Activated CD4-positive, alpha-beta memory T cell treated with anti-CD3 and anti-CD28 coated beads for 36 hours (primary cell): ENCODE measurements at regions not wholly inside any gene's neighbourhood (a gene's known extent, or its start where the extent isn't known, plus 50 kb on each side); places are given as distances from the start of the nearest gene placed in this dataset.
"Not testable (repeated sequence)": the region's sequence is repeated elsewhere in the genome, so short reads cannot be mapped to it uniquely, and the experiment has no call there.

Experiments
- CTCF ChIA-PET: fragments of 350-600 bp; sonication (Branson Sonifier 250); formaldehyde crosslinking; loops from one replicate; lab custom pipeline; 2021; ENCODE audit warnings: antibody characterized with exemption, inconsistent platforms; lab: Charles Lee
- POLR2A ChIA-PET: fragments of 350-600 bp; sonication (Branson Sonifier 250); formaldehyde crosslinking; loops from one replicate; lab custom pipeline; 2021; ENCODE audit warnings: antibody characterized with exemption; lab: Charles Lee
- DNase-seq: peaks from one replicate; pipeline ENCODE4 v3.0.0-alpha.2; 2020
- H3K27ac Mint-ChIP-seq: one replicate; pipeline ENCODE4 v1.8.0; 2021; ENCODE audit warnings: mixed read lengths
- H3K27me3 Mint-ChIP-seq: one replicate; pipeline ENCODE4 v1.8.0; 2021; ENCODE audit warnings: mixed read lengths
- H3K36me3 Mint-ChIP-seq: one replicate; pipeline ENCODE4 v1.8.0; 2021; ENCODE audit warnings: mixed read lengths
- H3K4me1 Mint-ChIP-seq: one replicate; pipeline ENCODE4 v1.8.0; 2021; ENCODE audit warnings: low read depth, mixed read lengths
- H3K4me3 Mint-ChIP-seq: one replicate; pipeline ENCODE4 v1.8.0; 2021; ENCODE audit warnings: mild to moderate bottlenecking, mixed read lengths
- H3K9me3 Mint-ChIP-seq: one replicate; pipeline ENCODE4 v1.8.0; 2021; ENCODE audit warnings: mixed read lengths
- intact Hi-C: fragments of 100-400 bp; cut with micrococcal nuclease; formaldehyde crosslinking; loops from one replicate; pipeline ENCODE4 v1.15.1; 2023

- Mint-ChIP-seq H3K27ac (no peak overlapping the region), H3K9me3 (no peaks in the 10 kb centered on the region), H3K4me1 (peaks cover 1% of the 10 kb centered on the region), H3K4me3 (no peak overlapping the region), H3K27me3 (no peaks in the 10 kb centered on the region), H3K36me3 (no peaks in the 10 kb centered on the region)
- intact Hi-C loops = no loop called here
- CTCF ChIA-PET = no interaction called here
- DNase-seq = no peak
- POLR2A ChIA-PET = no interaction called here
Observed at GRCh38 chr10:33777223-33777622, 442.8 kb upstream of the NRP1 start.

- intact Hi-C loops = no loop called here
- Mint-ChIP-seq H3K27me3 (no peaks in the 10 kb centered on the region), H3K9me3 (no peaks in the 10 kb centered on the region), H3K36me3 (no peaks in the 10 kb centered on the region), H3K4me1 (peaks cover 1% of the 10 kb centered on the region), H3K27ac (no peak overlapping the region), H3K4me3 (no peak overlapping the region)
- CTCF ChIA-PET = no interaction called here
- DNase-seq = no peak
- POLR2A ChIA-PET = no interaction called here
Observed at GRCh38 chr10:33776419-33777070, 442.1 kb upstream of the NRP1 start.

GRCh38 chr10:33774857-33775256 is 440.4 kb upstream of the NRP1 start:
- Mint-ChIP-seq H3K36me3 (no peaks in the 10 kb centered on the region), H3K27ac (no peak overlapping the region), H3K27me3 (no peaks in the 10 kb centered on the region), H3K9me3 (no peaks in the 10 kb centered on the region), H3K4me3 (no peak overlapping the region), H3K4me1 (peaks cover 1% of the 10 kb centered on the region)
- intact Hi-C loops = no loop called here
- DNase-seq = no peak
- ChIA-PET POLR2A (no interaction called here), CTCF (no interaction called here)

- intact Hi-C loops = no loop called here
- Mint-ChIP-seq H3K9me3 (no peaks in the 10 kb centered on the region), H3K36me3 (no peaks in the 10 kb centered on the region), H3K4me3 (no peak overlapping the region), H3K27ac (no peak overlapping the region), H3K4me1 (peaks cover 1% of the 10 kb centered on the region), H3K27me3 (no peaks in the 10 kb centered on the region)
- CTCF ChIA-PET = no interaction called here
- POLR2A ChIA-PET = no interaction called here
- DNase-seq = no peak
Observed at GRCh38 chr10:33773886-33774480, 439.5 kb upstream of the NRP1 start.

GRCh38 chr10:33773253-33773573 is 438.7 kb upstream of the NRP1 start:
- intact Hi-C loops = no loop called here
- POLR2A ChIA-PET = no interaction called here
- CTCF ChIA-PET = no interaction called here
- no peaks in the 10 kb centered on the region for H3K27me3 Mint-ChIP-seq
- H3K27ac Mint-ChIP-seq = no peak overlapping the region
- no peaks in the 10 kb centered on the region for H3K36me3 Mint-ChIP-seq
- no peak for DNase-seq
- no peaks in the 10 kb centered on the region for H3K9me3 Mint-ChIP-seq
- H3K4me1 Mint-ChIP-seq = peaks cover 1% of the 10 kb centered on the region
- H3K4me3 Mint-ChIP-seq = no peak overlapping the region

GRCh38 chr10:33772370-33773252 is 438.1 kb upstream of the NRP1 start:
- no peaks in the 10 kb centered on the region for H3K9me3 Mint-ChIP-seq
- H3K36me3 Mint-ChIP-seq = no peaks in the 10 kb centered on the region
- H3K4me3 Mint-ChIP-seq = no peak overlapping the region
- ChIA-PET POLR2A (no interaction called here), CTCF (no interaction called here)
- H3K27ac Mint-ChIP-seq = no peak overlapping the region
- intact Hi-C loops = no loop called here
- peak; percentile 9 for DNase-seq
- no peaks in the 10 kb centered on the region for H3K27me3 Mint-ChIP-seq
- H3K4me1 Mint-ChIP-seq = peaks cover 1% of the 10 kb centered on the region

- H3K4me1 Mint-ChIP-seq, CTCF ChIA-PET, H3K36me3 Mint-ChIP-seq, H3K27me3 Mint-ChIP-seq, intact Hi-C loops, DNase-seq, H3K9me3 Mint-ChIP-seq, POLR2A ChIA-PET, H3K4me3 Mint-ChIP-seq, H3K27ac Mint-ChIP-seq: not testable (repeated sequence)
Observed at GRCh38 chr10:33771856-33772255, 437.4 kb upstream of the NRP1 start.

GRCh38 chr10:33764694-33765185 is 430.3 kb upstream of the NRP1 start:
- intact Hi-C loops = no loop called here
- H3K27ac Mint-ChIP-seq = no peak overlapping the region
- H3K4me3 Mint-ChIP-seq = no peak overlapping the region
- peaks cover 5% of the 10 kb centered on the region for H3K9me3 Mint-ChIP-seq
- peaks cover 3% of the 10 kb centered on the region for H3K27me3 Mint-ChIP-seq
- no peak for DNase-seq
- ChIA-PET POLR2A (no interaction called here), CTCF (interaction anchor here (0.6 kb wide), 1 partner anchor 32 kb away, joined by 3 read pairs; no protein-coding TSS in a partner anchor)
- no peaks in the 10 kb centered on the region for H3K36me3 Mint-ChIP-seq
- no peaks in the 10 kb centered on the region for H3K4me1 Mint-ChIP-seq

GRCh38 chr10:33760056-33760943 is 425.8 kb upstream of the NRP1 start:
- H3K4me1 Mint-ChIP-seq = no peaks in the 10 kb centered on the region
- no peak overlapping the region for H3K27ac Mint-ChIP-seq
- ChIA-PET CTCF (interaction anchor here (0.6 kb wide), 1 partner anchor 299 kb away, joined by 3 read pairs; no protein-coding TSS in a partner anchor), POLR2A (no interaction called here)
- no peak for DNase-seq
- peaks cover 5% of the 10 kb centered on the region for H3K9me3 Mint-ChIP-seq
- intact Hi-C loops = no loop called here
- no peak overlapping the region for H3K4me3 Mint-ChIP-seq
- no peaks in the 10 kb centered on the region for H3K36me3 Mint-ChIP-seq
- peaks cover 3% of the 10 kb centered on the region for H3K27me3 Mint-ChIP-seq

GRCh38 chr10:33759191-33759590 is 424.7 kb upstream of the NRP1 start:
- no peak for DNase-seq
- no peaks in the 10 kb centered on the region for H3K4me1 Mint-ChIP-seq
- intact Hi-C loops = no loop called here
- H3K9me3 Mint-ChIP-seq = peaks cover 5% of the 10 kb centered on the region
- POLR2A ChIA-PET = no interaction called here
- no peaks in the 10 kb centered on the region for H3K36me3 Mint-ChIP-seq
- peaks cover 3% of the 10 kb centered on the region for H3K27me3 Mint-ChIP-seq
- CTCF ChIA-PET = interaction anchor here (0.5 to 0.6 kb wide), 2 partner anchors 80 to 248 kb away, joined by 3 to 4 read pairs; no protein-coding TSS in a partner anchor
- no peak overlapping the region for H3K27ac Mint-ChIP-seq
- H3K4me3 Mint-ChIP-seq = no peak overlapping the region

GRCh38 chr10:33758299-33758698 is 423.8 kb upstream of the NRP1 start:
- intact Hi-C loops = no loop called here
- H3K27ac Mint-ChIP-seq = no peak overlapping the region
- H3K9me3 Mint-ChIP-seq = peaks cover 5% of the 10 kb centered on the region
- DNase-seq = no peak
- no peaks in the 10 kb centered on the region for H3K36me3 Mint-ChIP-seq
- peaks cover 3% of the 10 kb centered on the region for H3K27me3 Mint-ChIP-seq
- no peaks in the 10 kb centered on the region for H3K4me1 Mint-ChIP-seq
- CTCF ChIA-PET = no interaction called here
- no peak overlapping the region for H3K4me3 Mint-ChIP-seq
- POLR2A ChIA-PET = no interaction called here

GRCh38 chr10:33754052-33754451 is 419.6 kb upstream of the NRP1 start:
- ChIA-PET CTCF (no interaction called here), POLR2A (no interaction called here)
- Mint-ChIP-seq H3K27me3 (peaks cover 4% of the 10 kb centered on the region), H3K9me3 (no peaks in the 10 kb centered on the region), H3K4me3 (no peak overlapping the region), H3K36me3 (no peaks in the 10 kb centered on the region), H3K27ac (no peak overlapping the region), H3K4me1 (no peaks in the 10 kb centered on the region)
- no peak for DNase-seq
- intact Hi-C loops = no loop called here
